Naive B cell (primary cell): ENCODE measurements at regions not wholly inside any gene's neighbourhood (a gene's known extent, or its start where the extent isn't known, plus 50 kb on each side); places are given as distances from the start of the nearest gene placed in this dataset.

Experiments used
- ATAC-seq, 2 donors: fragments of 150-1000 bp; cut with Tn5 transposase; 2 replicates each; pipeline ENCODE4 v1.10.0; 2021; ENCODE audit warnings: low read depth in 2 of 2, mild to moderate bottlenecking in 2 of 2, moderate library complexity in 2 of 2
- DNase-seq: peaks from one replicate; pipeline ENCODE4 v3.0.0; 2022
- H3K27ac Mint-ChIP-seq, 6 donors: one replicate each; pipeline ENCODE4 v1.8.0; 2020 to 2022; ENCODE audit warnings: mild to moderate bottlenecking in 6 of 6, mixed read lengths in 6 of 6, moderate library complexity in 5 of 6, inconsistent platforms in 2 of 6
- H3K27me3 Mint-ChIP-seq, 3 donors: one replicate each; pipeline ENCODE4 v1.8.0; 2021 to 2022; ENCODE audit warnings: mixed read lengths in 3 of 3, mild to moderate bottlenecking in 1 of 3
- H3K36me3 Mint-ChIP-seq, 2 donors: one replicate each; pipeline ENCODE4 v1.8.0; 2020 to 2022; ENCODE audit warnings: mixed read lengths in 2 of 2, inconsistent platforms in 1 of 2, mild to moderate bottlenecking in 1 of 2
- H3K4me1 Mint-ChIP-seq, 3 donors: one replicate each; pipeline ENCODE4 v1.8.0; 2020 to 2022; ENCODE audit warnings: mixed read lengths in 3 of 3, inconsistent platforms in 1 of 3, mild to moderate bottlenecking in 1 of 3, moderate library complexity in 1 of 3
- H3K4me3 Mint-ChIP-seq, 8 donors: one replicate each; pipeline ENCODE4 v1.8.0; 2020 to 2022; ENCODE audit warnings: mild to moderate bottlenecking in 8 of 8, mixed read lengths in 8 of 8, moderate library complexity in 8 of 8, inconsistent platforms in 2 of 8
- H3K9me3 Mint-ChIP-seq, 7 donors: one replicate each; pipeline ENCODE4 v1.8.0; 2020 to 2022; ENCODE audit warnings: mixed read lengths in 7 of 7, mild to moderate bottlenecking in 5 of 7, inconsistent platforms in 2 of 7, moderate library complexity in 1 of 7

- no peak for ATAC-seq
- no peak for DNase-seq
These were observed 59.2 kb upstream of the PIM1 start for GRCh38 chr6:37110500-37111461.

DNA sequence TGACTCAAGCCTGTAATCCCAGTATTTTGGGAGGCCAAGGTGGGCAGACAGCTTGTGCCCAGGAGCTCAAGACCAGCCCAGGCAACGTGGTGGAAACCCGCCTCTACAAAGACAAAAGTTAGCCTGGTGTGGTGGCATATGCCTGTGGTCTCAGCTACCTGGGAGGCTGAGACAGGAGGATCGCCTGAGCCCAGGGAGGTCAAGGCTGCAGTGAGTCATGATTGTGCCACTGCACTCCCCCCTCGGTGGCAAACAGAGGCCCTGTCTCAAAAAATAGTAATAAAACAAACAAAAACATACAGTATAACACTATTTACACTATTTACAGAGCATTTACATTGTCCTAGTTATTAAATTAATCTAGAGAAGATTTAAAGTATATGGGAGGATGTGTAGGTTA lies 56.0 kb upstream of the PIM1 start:
- Mint-ChIP-seq H3K9me3 (no peaks in the 10 kb centered on the region), H3K27me3 (peaks cover 0 to 8% (median 5%) of the 10 kb centered on the region in 3 donors), H3K4me1 (no peaks in the 10 kb centered on the region), H3K4me3 (no peak overlapping the region), H3K27ac (no peak overlapping the region), H3K36me3 (no peaks in the 10 kb centered on the region)
- ATAC-seq (no peak), DNase-seq (no peak)

More at GRCh38 chr6:37110500-37111461, 59.2 kb upstream of the PIM1 start:
- Mint-ChIP-seq H3K4me3 (no peak overlapping the region), H3K9me3 (no peaks in the 10 kb centered on the region), H3K4me1 (no peaks in the 10 kb centered on the region), H3K27me3 (peaks cover 0 to 5% (median 3%) of the 10 kb centered on the region in 3 donors), H3K27ac (peak overlapping the region in 1 of 6 donors; percentile 33), H3K36me3 (no peaks in the 10 kb centered on the region)

GRCh38 chr6:37114612-37115011 lies 55.3 kb upstream of the PIM1 start:
- no peak overlapping the region for H3K4me3 Mint-ChIP-seq
- ATAC-seq (no peak), DNase-seq (no peak)
- H3K9me3 Mint-ChIP-seq: no peaks in the 10 kb centered on the region
- no peaks in the 10 kb centered on the region for H3K36me3 Mint-ChIP-seq
- H3K4me1 Mint-ChIP-seq: peaks cover 3 to 4% (median 4%) of the 10 kb centered on the region in 3 donors
- H3K27ac Mint-ChIP-seq: no peak overlapping the region
- peaks cover 0 to 8% (median 5%) of the 10 kb centered on the region in 3 donors for H3K27me3 Mint-ChIP-seq

GRCh38 chr6:37115236-37115895 lies 54.6 kb upstream of the PIM1 start:
- Mint-ChIP-seq H3K9me3 (no peaks in the 10 kb centered on the region), H3K4me3 (peak overlapping the region in 1 of 8 donors; percentile 48), H3K27ac (peak overlapping the region in 3 of 6 donors; percentile 7 to 83 (median 66)), H3K36me3 (no peaks in the 10 kb centered on the region), H3K27me3 (peaks cover 0 to 8% (median 5%) of the 10 kb centered on the region in 3 donors), H3K4me1 (peaks cover 3 to 5% (median 5%) of the 10 kb centered on the region in 3 donors)
- DNase-seq (no peak), ATAC-seq (no peak)

DNA sequence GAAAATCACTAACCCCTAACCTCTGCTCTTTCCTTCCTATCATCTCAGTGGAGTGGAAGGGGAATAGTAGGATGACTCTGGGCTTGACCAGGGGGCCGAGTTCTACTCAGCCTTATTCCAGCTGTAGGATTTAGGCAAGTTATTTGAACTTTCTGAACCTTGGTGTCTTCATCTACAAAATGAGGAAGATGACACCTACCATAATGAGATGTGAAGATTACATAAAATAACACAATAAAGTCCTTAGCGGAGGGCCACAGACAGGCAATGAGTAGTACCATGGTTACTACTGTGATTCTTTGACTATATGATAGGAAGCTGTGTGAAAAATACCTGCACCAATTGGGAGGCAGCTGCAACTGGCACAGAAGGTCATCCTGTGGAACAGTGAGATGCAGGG lies 53.6 kb upstream of the PIM1 start:
- Mint-ChIP-seq H3K4me1 (peaks cover 3 to 5% (median 5%) of the 10 kb centered on the region in 3 donors), H3K4me3 (no peak overlapping the region), H3K27me3 (peaks cover 0 to 8% (median 5%) of the 10 kb centered on the region in 3 donors), H3K36me3 (no peaks in the 10 kb centered on the region), H3K27ac (no peak overlapping the region), H3K9me3 (no peaks in the 10 kb centered on the region)
- ATAC-seq (no peak), DNase-seq (no peak)

GRCh38 chr6:37119387-37119886 lies 50.5 kb upstream of the PIM1 start:
- Mint-ChIP-seq H3K36me3 (no peaks in the 10 kb centered on the region), H3K27me3 (peaks cover 9 to 18% (median 14%) of the 10 kb centered on the region in 3 donors), H3K4me3 (no peak overlapping the region), H3K4me1 (peaks cover 5 to 7% (median 5%) of the 10 kb centered on the region in 3 donors), H3K9me3 (no peaks in the 10 kb centered on the region), H3K27ac (no peak overlapping the region)
- ATAC-seq (no peak), DNase-seq (no peak)
